Fibroblast of mammary gland (primary cell): ENCODE measurements at regions not wholly inside any gene's neighbourhood (a gene's known extent, or its start where the extent isn't known, plus 50 kb on each side); places are given as distances from the start of the nearest gene placed in this dataset.
"Not testable (repeated sequence)": the region's sequence is repeated elsewhere in the genome, so short reads cannot be mapped to it uniquely, and the experiment has no call there.

Experiments
- DNase-seq: peaks from one replicate; pipeline ENCODE4 v3.0.0-alpha.2; 2010; ENCODE audit warnings: low read depth
- H3K4me3 ChIP-seq: 2 replicates; pipeline ENCODE4 v1.5.1; 2011; ENCODE audit warnings: low read depth, mild to moderate bottlenecking, low read length, moderate library complexity; ENCODE audit not compliant: control insufficient read depth
- CTCF ChIP-seq: conservative IDR thresholded peaks from 2 replicates; pipeline ENCODE4 v1.5.1; 2011; ENCODE audit warnings: low read depth, low read length, inconsistent platforms; ENCODE audit not compliant: control insufficient read depth, insufficient read depth

- H3K4me3 ChIP-seq: no peak overlapping the region
- TF ChIP-seq CTCF: no peak
- DNase-seq: no peak
Measured at GRCh38 chr13:68535329-68535728, 1305.2 kb upstream of the PCDH9 start.

GRCh38 chr13:68527167-68527566 is 1297.0 kb upstream of the PCDH9 start:
- not testable (repeated sequence) for DNase-seq

GRCh38 chr13:68523838-68524424 is 1293.8 kb upstream of the PCDH9 start:
- TF ChIP-seq CTCF: no peak
- H3K4me3 ChIP-seq: no peak overlapping the region
- no peak for DNase-seq

More at GRCh38 chr13:68527167-68527566, 1297.0 kb upstream of the PCDH9 start:
- not testable (repeated sequence) for H3K4me3 ChIP-seq

GRCh38 chr13:68522184-68522583 is 1292.0 kb upstream of the PCDH9 start:
- no peak overlapping the region for H3K4me3 ChIP-seq
- no peak for TF ChIP-seq CTCF
- no peak for DNase-seq

- DNase-seq: no peak
- TF ChIP-seq CTCF: no peak
- H3K4me3 ChIP-seq: no peak overlapping the region
Measured at GRCh38 chr13:68509734-68510621, 1279.8 kb upstream of the PCDH9 start.

GRCh38 chr13:68506888-68507551 is 1276.9 kb upstream of the PCDH9 start:
- no peak for TF ChIP-seq CTCF
- H3K4me3 ChIP-seq: no peak overlapping the region
- no peak for DNase-seq

- H3K4me3 ChIP-seq: no peak overlapping the region
- TF ChIP-seq CTCF: no peak
- DNase-seq: no peak
Measured at GRCh38 chr13:68490594-68490993, 1260.5 kb upstream of the PCDH9 start.
